ENCODE measurements at regions not wholly inside any gene's neighbourhood (a gene's known extent, or its start where the extent isn't known, plus 50 kb on each side); places are given as distances from the start of the nearest gene placed in this dataset.

DNA sequence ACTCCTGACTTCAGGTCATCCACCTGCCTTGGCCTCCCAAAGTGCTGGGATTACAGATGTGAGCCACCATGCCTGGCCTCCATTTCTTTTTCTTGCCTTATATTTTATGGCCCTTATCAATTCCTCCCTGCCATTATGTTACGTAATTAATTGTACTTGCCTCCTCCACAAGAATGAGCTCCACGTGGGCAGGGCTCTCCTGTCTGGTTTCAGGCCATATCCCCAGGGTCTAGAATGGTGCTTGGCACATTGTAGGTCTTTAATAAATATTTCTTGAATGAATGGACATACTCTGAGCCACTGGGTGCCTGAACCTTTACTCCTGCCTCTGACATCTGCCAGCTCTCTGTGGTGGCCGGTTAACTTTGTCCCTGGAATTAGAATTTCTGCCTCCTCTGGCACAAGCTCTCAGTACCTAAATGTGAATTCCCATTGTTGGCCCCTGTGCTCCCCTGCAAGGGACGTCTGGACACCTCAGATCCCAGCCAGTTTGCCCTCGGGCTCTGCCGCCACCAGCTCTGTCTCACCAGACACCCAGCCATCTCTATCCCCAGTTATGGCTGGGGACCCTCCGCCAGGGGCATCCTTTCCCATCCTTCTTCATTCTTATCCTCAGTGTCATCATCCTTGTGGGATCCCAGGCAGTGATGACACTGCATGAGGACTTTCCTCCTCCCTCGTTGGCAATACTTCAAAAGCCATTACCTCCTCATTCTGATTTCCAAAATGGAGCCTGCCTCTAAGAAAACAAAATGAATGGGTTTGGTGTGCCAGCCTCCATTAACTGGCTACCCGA, 165.6 kb upstream of the SMAD3 start (continued):
- no peak for TF ChIP-seq ZNF24 (IDR thresholded peaks at IDR 0.05)
- TF ChIP-seq ZNF77 (CRISPR knock-in tag; IDR thresholded peaks at IDR 0.05): no peak
- no peak for TF ChIP-seq LARP7 (IDR thresholded peaks at IDR 0.05)
- no peak for TF ChIP-seq CREB3 (tag; conservative IDR thresholded peaks at IDR 0.05; ENCODE audit: low read depth)

DNA sequence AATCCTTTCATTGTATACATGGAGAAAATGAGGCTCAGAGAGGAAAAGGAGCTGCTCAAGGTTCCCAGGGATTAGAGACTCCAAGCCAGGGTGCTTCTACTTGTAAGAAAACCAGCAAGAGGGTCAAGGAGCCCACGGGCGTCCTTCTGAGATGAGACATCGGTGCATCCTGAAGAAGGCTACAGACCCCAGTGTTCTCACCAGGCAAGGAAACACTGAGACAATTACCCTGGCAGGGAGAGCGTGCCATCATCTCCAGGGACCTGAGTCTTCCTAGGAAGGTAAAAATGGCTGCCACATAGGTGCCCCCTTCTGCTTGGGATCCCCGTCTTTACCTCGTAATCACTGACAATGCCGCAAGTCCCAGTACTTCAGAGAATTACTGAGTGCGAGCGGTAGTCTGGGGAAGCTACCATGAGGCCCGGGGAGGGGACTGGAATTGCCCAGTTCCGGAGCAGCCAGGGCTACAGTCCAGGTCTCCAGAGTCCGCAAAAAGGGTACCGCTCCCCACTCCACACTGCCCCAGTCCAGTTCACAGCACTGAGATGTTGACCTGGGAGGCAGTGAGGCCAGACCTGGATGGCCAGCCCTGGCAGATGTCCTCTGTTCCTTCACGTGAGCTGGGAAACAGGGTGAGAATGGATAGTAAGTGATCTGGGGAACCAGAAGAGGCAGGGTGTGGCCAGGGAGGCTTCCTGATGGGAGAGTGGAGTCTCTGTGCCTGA, 164.7 kb upstream of the SMAD3 start:
- DNase-seq (ENCODE audit: extremely low read depth in 1 of 4, low spot score in 3 of 4) (no peak), FAIRE-seq (no peak), ATAC-seq (no peak)
- H3K27ac ChIP-seq (ENCODE audit: extremely low read depth, low read depth, low read length): no peak overlapping the region
- H3K36me3 ChIP-seq (ENCODE audit: control insufficient read depth, insufficient read depth, low read length): no peaks in the 10 kb centered on the region
- no TSS peak for BruUV-seq (replicated peaks)
- no peak overlapping the region for H3K4me2 ChIP-seq (ENCODE audit: insufficient read depth, low read length)
- CTCF ChIA-PET (ENCODE audit: low intra/inter-chr PET ratio): no interaction called here
- WGBS (ENCODE audit: insufficient coverage, low coverage, missing lambda C conversion rate): 63% methylated on average over 12 of the region's 14 CpGs
- no peaks in the 10 kb centered on the region for H3K27me3 ChIP-seq (ENCODE audit: control insufficient read depth in 2 of 2, insufficient read depth in 2 of 2, low read length in 2 of 2)
- H3K4me1 ChIP-seq (replicated peaks in 1 of 2; ENCODE audit: control insufficient read depth in 2 of 2, insufficient read depth in 2 of 2, low read length in 2 of 2): peaks cover 0 to 19% of the 10 kb centered on the region in 2 experiments; a peak in 4 of 5 replicates
- H3K79me2 ChIP-seq (ENCODE audit: control insufficient read depth, insufficient read depth, low read length): no peaks in the 10 kb centered on the region
- no peaks in the 10 kb centered on the region for H4K20me1 ChIP-seq (replicated peaks; ENCODE audit: control insufficient read depth, insufficient read depth, low read length)
- peak overlapping the region; percentile 49 for H2AFZ ChIP-seq (ENCODE audit: low read depth, low read length)
- no peaks in the 10 kb centered on the region for H3K9me1 ChIP-seq (ENCODE audit: control insufficient read depth, insufficient read depth, low read length)
- intact Hi-C loops (cut with micrococcal nuclease) (loop anchor here (5.0 kb wide), 1 partner anchor 38 kb away; no protein-coding TSS in a partner anchor), in situ Hi-C loops (cut with MboI) (no loop called here)
- H3K4me3 ChIP-seq: no peak overlapping the region
- no peak overlapping the region for H3K9ac ChIP-seq (ENCODE audit: insufficient read depth in 1 of 2, low read depth in 2 of 2, low read length in 2 of 2)
- POLR2A ChIA-PET: no interaction called here
- no peaks in the 10 kb centered on the region for H3K9me3 ChIP-seq (replicated peaks; ENCODE audit: control insufficient read depth, insufficient read depth, low read depth, low read length)
- TF ChIP-seq ZNF584 (CRISPR knock-in tag; IDR thresholded peaks at IDR 0.05; ENCODE audit: low read depth): 0 out of 2 replicates have a peak, but pooled peaks have one; percentile 58
- no peak for TF ChIP-seq GABPB2 (CRISPR knock-in tag; conservative IDR thresholded peaks at IDR 0.05)
